Ovary (tissue), 3 donors: ENCODE measurements at regions not wholly inside any gene's neighbourhood (a gene's known extent, or its start where the extent isn't known, plus 50 kb on each side); places are given as distances from the start of the nearest gene placed in this dataset.

Experiments used
- POLR2A ChIP-seq: fragments of 450-650 bp; IDR thresholded peaks from one replicate; pipeline ENCODE4 v1.6.1; 2017; ENCODE audit warnings: antibody characterized with exemption, mild to moderate bottlenecking, moderate library complexity
- TF ChIP-seq, protein P1 (sequence below), 3 donors: fragments of 450-650 bp in 2 of 3; fragments of 200-600 bp in 1 of 3; IDR thresholded peaks; one replicate each; pipeline versions ENCODE4 v1.5.1 to v1.8.0; 2016 to 2022; ENCODE audit warnings: antibody characterized with exemption in 3 of 3, mild to moderate bottlenecking in 1 of 3
- donor health status: DM: no; HTN: no; CAD: no.

DNA sequence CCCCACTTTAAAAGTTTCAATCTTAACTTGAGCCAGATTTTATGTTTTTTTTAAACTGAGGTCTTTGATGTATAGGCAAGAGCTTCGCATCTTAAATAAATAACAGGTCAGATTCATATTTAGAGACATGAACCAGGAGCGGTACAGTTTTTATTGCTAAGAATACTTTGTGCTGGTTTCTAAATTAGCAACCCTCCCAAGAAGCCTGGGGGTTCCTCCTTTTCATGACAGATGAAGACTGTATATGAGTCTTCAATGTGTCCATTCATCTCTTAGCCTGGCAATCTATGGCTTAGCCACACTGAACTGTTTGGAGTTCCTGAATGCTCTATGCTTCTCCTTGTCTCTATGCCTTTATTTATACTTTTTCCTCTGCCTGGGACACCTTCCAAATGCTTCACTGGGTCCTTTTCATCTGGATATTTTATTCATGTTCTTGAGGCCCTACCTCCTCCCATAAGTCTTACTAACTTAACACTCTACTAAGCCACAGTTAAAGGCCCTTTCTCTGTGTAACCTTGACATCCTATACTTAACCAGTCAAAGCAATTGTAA, 338.6 kb downstream of the INSC start:
- TF ChIP-seq POLR2A, result no peak
- TF ChIP-seq, protein P1, sequence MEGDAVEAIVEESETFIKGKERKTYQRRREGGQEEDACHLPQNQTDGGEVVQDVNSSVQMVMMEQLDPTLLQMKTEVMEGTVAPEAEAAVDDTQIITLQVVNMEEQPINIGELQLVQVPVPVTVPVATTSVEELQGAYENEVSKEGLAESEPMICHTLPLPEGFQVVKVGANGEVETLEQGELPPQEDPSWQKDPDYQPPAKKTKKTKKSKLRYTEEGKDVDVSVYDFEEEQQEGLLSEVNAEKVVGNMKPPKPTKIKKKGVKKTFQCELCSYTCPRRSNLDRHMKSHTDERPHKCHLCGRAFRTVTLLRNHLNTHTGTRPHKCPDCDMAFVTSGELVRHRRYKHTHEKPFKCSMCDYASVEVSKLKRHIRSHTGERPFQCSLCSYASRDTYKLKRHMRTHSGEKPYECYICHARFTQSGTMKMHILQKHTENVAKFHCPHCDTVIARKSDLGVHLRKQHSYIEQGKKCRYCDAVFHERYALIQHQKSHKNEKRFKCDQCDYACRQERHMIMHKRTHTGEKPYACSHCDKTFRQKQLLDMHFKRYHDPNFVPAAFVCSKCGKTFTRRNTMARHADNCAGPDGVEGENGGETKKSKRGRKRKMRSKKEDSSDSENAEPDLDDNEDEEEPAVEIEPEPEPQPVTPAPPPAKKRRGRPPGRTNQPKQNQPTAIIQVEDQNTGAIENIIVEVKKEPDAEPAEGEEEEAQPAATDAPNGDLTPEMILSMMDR (IDR thresholded peaks at IDR 0.05), result no peak
